GM12875 (cell line): ENCODE measurements at regions not wholly inside any gene's neighbourhood (a gene's known extent, or its start where the extent isn't known, plus 50 kb on each side); places are given as distances from the start of the nearest gene placed in this dataset.

Experiments
- H3K4me3 ChIP-seq: one replicate; pipeline ENCODE4 v1.5.1; 2011; ENCODE audit warnings: low read depth, low read length, control low read depth
- CTCF ChIP-seq: IDR thresholded peaks from 2 replicates; pipeline ENCODE4 v1.5.1; 2011; ENCODE audit warnings: low read depth, mild to moderate bottlenecking, control low read depth, inconsistent platforms, low read length, moderate library complexity, borderline replicate concordance; ENCODE audit not compliant: insufficient read depth

GRCh38 chr2:100670232-100670631, 107.4 kb downstream of the PDCL3 start:
- no peak for TF ChIP-seq CTCF
- H3K4me3 ChIP-seq, result no peak overlapping the region

- TF ChIP-seq CTCF, result no peak
- H3K4me3 ChIP-seq, result no peak overlapping the region
These were observed 110.3 kb downstream of the PDCL3 start for GRCh38 chr2:100673115-100673514.

DNA sequence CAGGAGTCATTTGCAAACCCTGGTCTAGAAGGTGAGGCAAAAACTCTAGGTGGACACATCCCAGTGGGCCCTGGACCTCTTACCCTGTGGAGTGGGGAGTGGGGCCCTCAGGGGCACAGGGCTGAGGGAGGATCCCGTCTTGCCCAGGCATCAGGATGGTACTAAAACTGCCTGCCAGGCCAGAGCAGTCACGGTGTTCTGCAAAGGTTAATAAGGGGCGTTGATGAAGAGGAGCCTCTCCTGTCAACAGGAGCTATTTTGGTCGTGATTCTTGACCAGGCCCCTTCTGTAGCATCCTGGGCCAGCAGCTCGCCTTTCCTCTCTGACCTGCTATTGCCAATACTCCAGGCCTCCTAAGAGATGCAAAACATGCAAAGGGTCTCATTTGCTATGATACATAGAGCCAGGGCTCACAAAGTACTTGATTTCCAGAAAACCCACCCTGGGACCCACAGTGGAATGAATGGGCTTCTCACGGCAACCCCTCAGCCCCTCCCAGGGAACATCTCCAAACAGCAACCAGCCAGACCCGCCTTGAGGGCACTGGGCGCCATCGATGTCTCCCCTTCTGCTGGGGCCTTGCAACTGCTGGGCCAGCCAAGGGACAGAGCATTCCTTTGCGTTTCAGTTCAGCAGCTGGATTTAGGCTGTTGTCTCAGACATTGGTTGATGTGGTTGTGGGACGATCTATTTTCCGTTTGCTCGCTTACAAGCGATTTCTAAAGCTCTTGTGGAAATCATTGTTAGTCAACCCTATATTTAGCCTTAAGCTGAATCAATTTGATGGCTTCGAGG, 111.1 kb downstream of the PDCL3 start:
- H3K4me3 ChIP-seq, result no peak overlapping the region
- TF ChIP-seq CTCF, result no peak

DNA sequence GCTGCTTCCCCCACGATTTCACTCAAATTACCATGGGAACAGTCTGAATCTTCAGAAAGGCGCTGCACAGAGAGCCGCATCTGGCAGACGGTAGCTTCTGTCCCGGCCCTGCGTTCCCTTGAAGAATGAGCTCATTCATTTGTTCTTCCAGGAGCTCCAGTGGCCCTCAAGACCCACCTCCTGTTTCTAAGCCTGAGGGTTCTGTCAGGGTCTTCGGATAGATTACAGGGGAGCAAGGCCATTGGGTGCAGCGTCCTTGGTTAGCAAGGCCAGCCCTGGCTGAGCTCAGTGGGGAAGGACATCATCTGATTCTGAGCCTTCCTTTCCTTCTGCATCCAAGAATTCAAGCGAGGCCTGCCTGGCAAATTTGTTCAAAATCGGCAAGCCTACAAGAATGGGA, 111.9 kb downstream of the PDCL3 start:
- H3K4me3 ChIP-seq, result no peak overlapping the region
- TF ChIP-seq CTCF, result no peak

- no peak for TF ChIP-seq CTCF
- H3K4me3 ChIP-seq, result no peak overlapping the region
These were observed 112.6 kb downstream of the PDCL3 start for GRCh38 chr2:100675373-100675772.

DNA sequence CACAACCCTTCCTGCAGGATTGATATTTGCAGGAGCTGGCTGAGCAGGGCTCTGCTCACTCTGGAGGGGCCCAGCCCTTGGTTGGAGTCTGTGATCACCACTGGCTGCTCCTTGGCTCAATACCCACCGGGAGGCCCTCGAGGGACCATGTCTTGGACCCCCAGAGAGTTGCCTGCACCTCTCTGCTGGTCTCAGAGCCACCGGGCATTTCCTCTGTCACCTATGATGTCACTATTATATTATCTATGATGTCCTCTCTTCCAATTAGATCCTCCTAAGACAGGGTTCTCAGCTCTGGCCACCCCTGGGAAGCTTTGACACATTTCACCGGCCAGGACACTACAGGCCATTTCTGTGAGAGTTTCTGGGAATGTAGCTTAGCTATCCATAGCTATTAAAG, 113.1 kb downstream of the PDCL3 start:
- TF ChIP-seq CTCF, result no peak
- H3K4me3 ChIP-seq, result no peak overlapping the region

- no peak overlapping the region for H3K4me3 ChIP-seq
- TF ChIP-seq CTCF, result no peak
These were observed 113.6 kb downstream of the PDCL3 start for GRCh38 chr2:100676346-100676745.
